8988T (cell line): ENCODE measurements at regions not wholly inside any gene's neighbourhood (a gene's known extent, or its start where the extent isn't known, plus 50 kb on each side); places are given as distances from the start of the nearest gene placed in this dataset.

Experiments used
- DNase-seq: peaks from one replicate; pipeline ENCODE4 v3.0.0; 2011

- DNase-seq = no peak
These were observed 277.4 kb upstream of the PITX2 start for GRCh38 chr4:110900213-110900769.

DNA sequence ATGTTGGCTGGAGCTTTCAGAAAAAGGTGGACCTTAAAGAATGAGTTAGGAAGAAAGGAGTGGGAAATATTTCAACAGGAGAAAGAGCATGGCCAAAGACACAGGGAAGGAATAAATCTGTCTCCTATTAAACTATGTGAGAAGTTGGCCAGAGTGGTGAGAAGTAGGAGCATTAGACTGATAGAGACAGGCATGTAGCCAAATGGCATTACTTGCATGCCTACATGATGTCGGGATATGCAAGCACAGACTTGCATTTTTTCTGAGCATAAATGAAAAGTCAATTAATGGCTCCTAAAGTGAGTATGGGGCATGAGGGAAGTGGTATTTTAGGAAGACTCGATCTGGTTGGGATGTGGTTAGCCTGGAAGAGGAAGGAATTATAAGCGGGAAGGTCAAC, 279.6 kb upstream of the PITX2 start:
- DNase-seq = no peak

- DNase-seq = no peak
These were observed 281.7 kb upstream of the PITX2 start for GRCh38 chr4:110904435-110905065.

- DNase-seq = no peak
These were observed 282.5 kb upstream of the PITX2 start for GRCh38 chr4:110905367-110905766.

DNA sequence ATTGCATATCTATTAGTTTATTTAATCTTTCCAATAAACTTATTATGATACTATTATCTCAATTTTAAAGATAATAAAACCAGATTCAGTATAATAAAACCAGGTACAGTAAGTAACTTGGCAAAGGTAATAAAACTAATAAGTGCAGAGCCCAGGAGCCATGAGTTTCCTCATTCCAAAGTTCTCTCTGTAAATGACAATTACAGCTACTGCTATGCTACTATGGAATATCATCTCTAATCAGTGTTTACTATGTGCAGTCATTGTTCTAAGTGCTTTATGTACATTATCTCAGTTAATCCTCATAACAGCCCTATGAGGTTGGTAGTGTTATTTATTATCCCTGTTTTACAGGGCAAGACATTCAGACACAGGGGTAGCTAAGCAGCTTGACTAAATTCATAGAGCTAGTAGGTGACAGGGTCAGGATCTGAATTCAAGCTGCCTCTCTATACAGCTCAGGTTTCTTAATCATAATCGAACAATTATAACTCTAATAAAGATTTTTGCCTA, 285.0 kb upstream of the PITX2 start:
- no peak for DNase-seq

GRCh38 chr4:110914791-110915190, 291.9 kb upstream of the PITX2 start:
- no peak for DNase-seq

DNA sequence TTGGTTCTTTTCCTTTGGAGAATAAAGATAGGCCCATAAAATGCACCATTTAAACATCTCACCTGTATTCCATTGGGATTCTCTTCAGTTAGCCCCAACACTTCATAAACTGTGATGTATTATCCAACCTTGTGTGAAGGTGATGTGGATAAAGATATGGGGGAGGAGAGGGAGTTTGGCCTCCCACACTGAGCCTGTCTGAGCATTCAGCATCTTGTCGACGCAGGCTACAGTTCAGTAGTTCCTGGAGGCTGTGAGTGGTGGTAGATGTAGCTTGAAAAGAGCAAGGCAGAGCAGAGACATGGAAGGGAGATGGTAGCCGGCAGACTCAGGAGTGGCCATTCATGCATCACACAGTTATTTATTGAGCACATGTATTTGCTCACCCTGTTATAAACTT, 292.4 kb upstream of the PITX2 start:
- DNase-seq = no peak

- no peak for DNase-seq
These were observed 293.6 kb upstream of the PITX2 start for GRCh38 chr4:110916505-110916904.

DNA sequence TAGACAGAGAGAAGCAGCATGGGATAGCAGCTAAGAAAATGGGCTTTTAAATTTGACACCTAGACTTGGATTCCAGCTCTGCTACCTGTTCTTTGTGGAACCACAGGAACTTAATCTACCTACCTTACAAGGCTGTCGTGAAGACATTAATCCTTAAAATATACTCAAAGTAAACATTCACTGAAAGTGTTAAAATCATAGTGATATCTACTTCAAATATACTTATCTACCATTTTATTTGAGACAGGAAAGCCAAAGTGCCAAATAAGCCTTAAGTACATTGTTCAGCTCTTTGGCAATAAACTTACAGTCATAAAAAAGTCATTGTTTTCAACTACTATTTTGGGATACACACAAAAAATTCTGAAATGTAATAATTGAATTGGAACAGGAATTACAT, 295.0 kb upstream of the PITX2 start:
- DNase-seq = no peak

GRCh38 chr4:110920990-110921389, 298.1 kb upstream of the PITX2 start:
- no peak for DNase-seq

DNA sequence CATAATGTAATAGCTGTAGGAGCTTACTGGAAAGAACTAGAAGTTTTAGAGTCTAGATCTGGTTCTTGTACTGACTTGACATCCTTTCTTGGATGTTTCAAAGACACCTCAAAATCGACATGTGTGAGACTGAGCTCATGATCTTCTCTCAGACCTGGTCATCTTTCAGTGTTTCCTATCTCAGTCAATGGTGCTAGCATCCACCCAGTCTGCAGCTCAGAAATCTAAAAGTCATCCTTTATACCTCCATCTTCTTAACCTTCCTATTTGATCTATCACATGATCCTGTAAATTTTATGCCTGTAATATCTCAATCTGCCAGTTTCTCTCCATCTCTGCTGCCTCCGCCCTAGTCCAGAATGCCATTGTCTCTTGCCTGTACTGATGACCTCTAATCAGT, 301.9 kb upstream of the PITX2 start:
- no peak for DNase-seq

- DNase-seq = no peak
These were observed 304.0 kb upstream of the PITX2 start for GRCh38 chr4:110926841-110927400.

GRCh38 chr4:110933341-110933740, 310.5 kb upstream of the PITX2 start:
- no peak for DNase-seq

GRCh38 chr4:110944501-110944900, 321.6 kb upstream of the PITX2 start:
- no peak for DNase-seq

DNA sequence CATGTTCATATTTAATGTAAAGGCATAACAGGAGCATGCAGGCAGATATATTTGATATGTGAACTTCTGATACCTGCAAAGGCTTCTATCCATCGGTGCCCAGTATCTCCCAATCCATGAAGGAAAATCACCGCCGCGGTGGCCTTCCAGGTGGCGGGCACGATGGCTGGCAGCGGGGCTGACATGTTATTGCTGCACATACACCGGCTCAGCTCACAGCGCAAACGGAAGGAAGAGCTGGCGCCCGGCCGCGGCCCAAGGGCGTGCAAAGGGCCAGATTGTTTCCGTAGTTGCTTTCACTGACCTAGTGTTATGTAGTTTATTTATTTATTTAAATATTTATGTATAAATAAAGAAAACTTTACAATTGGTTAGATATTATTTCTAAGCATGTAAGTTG, 322.7 kb upstream of the PITX2 start:
- no peak for DNase-seq

GRCh38 chr4:110949542-110949941, 326.7 kb upstream of the PITX2 start:
- DNase-seq = no peak

DNA sequence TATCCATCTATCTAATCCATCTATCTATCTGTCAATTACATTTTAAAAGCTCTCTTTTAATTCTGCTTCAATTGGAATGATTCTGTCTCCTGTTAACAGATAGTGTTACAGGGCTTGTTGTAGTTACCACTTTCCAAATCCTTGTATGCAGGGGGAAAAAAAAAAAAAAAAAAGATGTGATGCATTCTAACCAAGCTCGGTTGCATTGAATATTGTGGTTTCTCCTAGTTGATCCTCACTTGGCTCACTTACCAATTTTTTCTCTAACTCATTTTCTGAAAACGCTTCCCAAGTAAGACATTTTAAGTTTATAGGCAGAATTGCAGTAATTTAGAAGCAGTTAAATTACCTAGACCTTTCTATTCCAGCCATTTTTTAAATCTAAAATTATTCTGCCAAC, 327.9 kb upstream of the PITX2 start:
- DNase-seq = no peak

GRCh38 chr4:110953191-110953590, 330.3 kb upstream of the PITX2 start:
- DNase-seq = no peak

- DNase-seq = no peak
These were observed 331.0 kb upstream of the PITX2 start for GRCh38 chr4:110953898-110954297.

DNA sequence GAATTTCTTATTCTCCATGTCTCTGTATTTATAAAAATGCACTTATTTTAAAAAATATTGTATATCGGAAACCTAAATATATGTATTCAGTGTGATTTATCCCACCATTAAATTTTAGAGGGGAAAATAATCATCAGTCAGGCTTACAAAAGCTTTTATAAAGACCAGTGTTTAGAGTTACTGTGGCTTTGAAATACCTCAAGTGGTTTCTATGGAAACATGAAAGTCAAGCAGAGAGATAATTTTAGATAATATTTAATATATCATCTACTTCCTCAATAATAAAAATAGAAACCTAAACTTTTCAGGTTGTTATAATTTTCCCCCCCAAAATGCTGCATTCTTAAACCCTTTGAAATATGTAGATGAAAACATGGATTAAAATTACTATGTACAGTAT, 332.9 kb upstream of the PITX2 start:
- DNase-seq = no peak

DNA sequence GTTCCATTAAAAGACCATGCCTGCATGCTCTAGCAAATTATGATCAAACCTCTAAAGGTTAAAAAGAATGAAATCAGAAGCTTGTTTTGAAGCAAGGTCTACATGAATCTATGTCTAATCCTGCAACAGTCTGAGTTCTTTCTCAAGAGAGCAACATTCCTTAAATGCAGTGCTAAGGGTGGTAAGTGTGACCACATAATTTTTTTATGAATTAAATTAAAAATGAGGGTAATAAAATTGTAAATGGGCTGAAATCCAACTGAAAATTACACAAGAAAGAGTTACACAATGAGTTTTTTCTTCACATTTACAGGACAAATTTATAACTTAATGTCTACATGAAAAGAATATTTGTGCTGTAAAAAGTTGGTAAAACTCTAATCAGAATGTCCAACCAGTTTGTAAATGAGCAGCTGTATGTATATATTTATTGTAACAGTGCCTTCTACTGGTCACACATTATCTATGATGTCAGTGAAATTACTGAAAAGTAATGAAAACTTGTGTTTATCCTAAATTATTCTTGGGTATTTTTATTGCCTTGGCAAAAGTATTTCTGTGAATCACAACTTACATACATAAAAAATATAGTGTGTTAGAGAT, 336.3 kb upstream of the PITX2 start:
- no peak for DNase-seq

DNA sequence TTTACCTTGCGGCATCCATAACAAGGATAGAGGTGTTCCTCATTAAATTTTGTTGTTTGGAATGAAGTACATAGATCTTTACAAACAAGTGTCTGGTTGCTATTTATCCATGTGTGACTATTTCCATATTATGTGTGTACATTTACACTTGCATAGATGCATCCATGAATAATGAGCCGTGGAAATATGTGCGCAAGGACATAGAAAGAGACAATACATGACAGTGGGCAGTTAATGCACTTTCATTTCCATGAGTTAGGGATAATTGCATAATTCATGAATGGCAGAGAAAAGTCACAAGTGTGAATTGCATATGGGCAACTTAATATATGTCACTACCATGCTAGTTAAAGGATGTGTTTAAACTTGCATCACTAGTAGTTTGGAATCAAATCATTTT, 338.2 kb upstream of the PITX2 start:
- DNase-seq = no peak

DNA sequence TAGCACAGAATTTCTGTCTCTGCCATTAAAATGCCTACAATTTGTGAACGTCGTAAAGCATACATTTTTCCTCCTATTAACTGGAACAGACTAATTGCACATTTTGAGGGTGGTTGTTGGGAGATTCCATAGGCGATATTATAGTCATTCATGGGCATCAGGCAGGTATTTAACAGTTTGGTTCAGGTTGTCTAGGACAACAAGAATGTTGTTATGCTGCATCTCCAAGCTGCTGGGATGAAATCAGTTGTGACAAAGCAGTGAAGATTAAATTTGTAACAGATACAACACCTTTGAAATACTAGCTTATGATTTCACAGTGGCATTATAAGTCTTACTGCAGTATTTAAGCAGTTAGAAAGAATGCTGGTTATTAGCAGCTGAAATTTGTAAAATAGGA, 339.7 kb upstream of the PITX2 start:
- no peak for DNase-seq

DNA sequence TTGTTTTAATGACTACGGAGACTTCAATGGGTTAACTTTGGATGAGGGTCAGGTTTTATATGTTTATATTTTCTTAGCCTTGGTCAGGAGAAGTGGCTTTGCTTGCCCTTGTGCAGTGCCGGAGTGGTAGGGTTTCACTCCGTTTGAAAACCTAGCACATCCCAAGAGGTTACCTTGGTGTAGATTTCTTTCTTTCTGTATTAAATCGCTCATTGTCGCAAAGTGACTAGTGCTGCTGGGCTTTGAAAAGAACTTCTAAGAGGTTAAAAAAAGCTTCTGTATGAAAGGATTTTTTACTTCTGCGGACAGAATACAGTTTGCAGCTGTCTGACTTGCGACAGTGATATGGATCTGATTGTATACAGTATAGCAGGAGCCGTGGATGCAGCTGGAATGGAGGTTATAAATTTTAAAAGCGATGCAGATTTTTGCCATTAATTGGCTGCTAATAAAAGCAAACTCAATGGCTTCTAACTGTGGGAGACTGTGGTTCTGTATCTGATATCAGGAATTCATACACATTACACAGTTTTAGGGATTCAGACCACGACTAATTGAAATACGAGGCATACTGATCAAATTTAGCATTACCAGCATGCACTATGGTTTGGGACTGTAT, 340.9 kb upstream of the PITX2 start:
- no peak for DNase-seq
